ENCODE measurements at regions not wholly inside any gene's neighbourhood (a gene's known extent, or its start where the extent isn't known, plus 50 kb on each side); places are given as distances from the start of the nearest gene placed in this dataset.

DNA sequence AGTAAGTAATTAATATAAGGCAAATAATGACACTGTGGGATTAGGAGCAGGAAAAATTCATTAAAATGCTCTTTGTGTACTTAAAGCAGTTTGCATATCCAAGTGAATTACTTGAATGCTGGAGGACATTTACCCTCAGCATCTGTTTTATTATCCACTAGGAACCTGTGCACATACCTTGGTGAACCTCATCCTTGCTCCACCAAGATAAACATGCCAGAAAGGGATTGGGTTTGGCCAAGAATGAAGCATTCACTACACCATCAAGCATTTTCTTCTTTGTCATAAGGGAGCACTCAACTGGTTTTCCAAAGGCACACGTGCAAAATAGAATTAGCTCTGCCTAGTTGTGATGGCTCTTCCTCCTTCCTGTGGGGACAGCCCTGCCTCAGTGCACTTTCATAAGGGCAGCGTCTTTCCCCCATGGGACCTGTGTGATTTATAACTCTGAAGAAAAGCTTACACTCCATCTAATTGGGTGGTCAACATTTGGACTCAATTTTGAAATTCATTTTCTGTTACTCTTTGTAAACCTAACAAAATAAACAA, 291.7 kb downstream of the USP46 start:
- TF ChIP-seq, protein P1, sequence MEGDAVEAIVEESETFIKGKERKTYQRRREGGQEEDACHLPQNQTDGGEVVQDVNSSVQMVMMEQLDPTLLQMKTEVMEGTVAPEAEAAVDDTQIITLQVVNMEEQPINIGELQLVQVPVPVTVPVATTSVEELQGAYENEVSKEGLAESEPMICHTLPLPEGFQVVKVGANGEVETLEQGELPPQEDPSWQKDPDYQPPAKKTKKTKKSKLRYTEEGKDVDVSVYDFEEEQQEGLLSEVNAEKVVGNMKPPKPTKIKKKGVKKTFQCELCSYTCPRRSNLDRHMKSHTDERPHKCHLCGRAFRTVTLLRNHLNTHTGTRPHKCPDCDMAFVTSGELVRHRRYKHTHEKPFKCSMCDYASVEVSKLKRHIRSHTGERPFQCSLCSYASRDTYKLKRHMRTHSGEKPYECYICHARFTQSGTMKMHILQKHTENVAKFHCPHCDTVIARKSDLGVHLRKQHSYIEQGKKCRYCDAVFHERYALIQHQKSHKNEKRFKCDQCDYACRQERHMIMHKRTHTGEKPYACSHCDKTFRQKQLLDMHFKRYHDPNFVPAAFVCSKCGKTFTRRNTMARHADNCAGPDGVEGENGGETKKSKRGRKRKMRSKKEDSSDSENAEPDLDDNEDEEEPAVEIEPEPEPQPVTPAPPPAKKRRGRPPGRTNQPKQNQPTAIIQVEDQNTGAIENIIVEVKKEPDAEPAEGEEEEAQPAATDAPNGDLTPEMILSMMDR (IDR thresholded peaks at IDR 0.05; ENCODE audit: insufficient read depth, low read depth, low read length) = no peak
- no peak for TF ChIP-seq EZH2 (IDR thresholded peaks at IDR 0.05; ENCODE audit: insufficient read depth, low read length)
